ENCODE measurements at regions not wholly inside any gene's neighbourhood (a gene's known extent, or its start where the extent isn't known, plus 50 kb on each side); places are given as distances from the start of the nearest gene placed in this dataset.
A peak's percentile ranks its signal among the peaks of the same experiment; 100 is the strongest.
"Not testable (repeated sequence)": the region's sequence is repeated elsewhere in the genome, so short reads cannot be mapped to it uniquely, and the experiment has no call there.

- no peak for DNase-seq
Observed at GRCh38 chr20:1845163-1845523, 50.1 kb upstream of the SIRPA start.

DNA sequence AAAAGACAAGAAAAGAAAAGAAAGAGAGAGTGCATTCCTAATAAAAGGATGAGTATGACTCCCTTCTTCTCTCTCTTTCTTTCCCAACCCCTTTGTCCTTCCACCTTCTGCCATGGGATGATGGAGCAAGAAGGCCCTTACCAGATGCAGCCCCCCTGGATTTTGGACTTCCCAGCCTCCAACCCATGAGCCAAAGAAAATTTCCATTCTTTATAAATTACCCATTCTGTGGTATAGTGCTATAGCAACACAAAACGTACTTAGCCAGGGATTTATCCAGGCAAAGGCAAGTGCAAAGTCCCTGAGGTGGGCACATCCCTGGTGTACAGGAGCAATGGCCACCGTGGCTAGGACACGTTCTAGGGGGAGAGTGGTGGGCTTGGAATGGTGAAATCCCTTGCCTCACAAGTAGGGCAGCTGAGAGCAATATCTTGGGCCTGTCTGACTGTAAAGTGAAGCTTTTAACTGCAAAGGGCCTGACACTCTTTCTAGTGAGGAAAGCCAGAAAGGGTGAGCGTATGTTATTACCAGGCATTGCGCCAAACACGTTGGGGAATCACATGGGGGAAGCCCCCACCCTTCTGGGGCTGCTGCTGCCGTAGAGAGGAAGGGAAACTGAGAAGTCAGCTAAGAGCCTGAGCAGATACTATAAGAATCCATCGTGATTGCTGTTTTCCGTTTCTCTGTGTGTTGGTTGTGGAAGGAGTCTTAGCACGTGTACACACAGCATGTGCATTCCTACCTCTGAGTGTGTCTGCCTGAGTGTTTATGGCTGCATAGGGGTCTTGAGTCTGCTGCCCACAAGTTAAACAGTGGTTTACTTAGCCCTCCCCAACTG lies 50.7 kb upstream of the SIRPA start:
- peak; percentile 4 for DNase-seq

DNA sequence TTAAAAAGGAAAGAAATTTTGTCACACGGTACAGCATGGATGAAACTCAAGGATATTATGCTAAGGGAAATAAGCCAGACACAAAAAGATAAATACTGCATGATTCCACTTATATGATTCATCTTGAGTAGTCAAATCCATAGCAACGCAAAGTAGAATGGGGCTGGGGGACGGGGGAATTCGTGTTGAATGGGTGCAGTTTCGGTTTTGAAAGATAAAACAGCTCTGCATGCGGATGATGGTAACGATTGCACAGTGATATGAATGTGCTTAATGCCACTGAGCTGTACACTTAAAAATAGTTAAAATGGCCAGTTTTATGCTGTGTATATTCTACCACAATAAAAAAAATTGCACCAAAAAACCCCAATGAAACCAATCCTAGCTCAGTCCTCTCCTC lies 52.9 kb upstream of the SIRPA start:
- no peak for DNase-seq

DNA sequence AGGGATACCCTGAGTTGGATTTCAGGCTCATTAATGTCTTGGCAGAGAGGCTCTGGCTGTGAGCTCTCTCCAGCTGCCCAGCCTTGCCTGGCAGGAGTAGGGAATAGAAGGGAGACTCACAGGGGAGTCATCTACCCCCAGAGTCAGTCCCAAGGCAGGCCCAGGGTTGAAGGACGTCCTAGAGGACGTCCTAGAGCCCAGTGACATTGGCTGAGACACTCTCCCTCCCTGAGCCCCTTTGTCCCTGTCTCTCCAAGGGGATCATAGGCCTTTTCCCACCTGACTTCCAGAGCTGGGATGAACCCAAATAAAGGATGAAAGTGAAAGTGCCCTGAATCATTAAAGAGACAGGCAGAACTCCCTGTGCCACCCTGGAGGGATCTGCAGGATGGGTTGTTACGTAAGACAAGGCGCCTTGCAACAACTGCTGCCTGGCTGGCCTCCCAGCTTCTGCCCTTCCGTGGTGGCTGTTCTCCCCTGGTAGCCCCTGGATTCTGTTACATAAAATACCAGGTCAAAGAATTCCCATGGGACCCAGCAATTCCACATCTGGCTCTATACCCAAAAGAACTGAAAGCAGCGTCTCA lies 53.6 kb upstream of the SIRPA start:
- DNase-seq, result no peak

DNA sequence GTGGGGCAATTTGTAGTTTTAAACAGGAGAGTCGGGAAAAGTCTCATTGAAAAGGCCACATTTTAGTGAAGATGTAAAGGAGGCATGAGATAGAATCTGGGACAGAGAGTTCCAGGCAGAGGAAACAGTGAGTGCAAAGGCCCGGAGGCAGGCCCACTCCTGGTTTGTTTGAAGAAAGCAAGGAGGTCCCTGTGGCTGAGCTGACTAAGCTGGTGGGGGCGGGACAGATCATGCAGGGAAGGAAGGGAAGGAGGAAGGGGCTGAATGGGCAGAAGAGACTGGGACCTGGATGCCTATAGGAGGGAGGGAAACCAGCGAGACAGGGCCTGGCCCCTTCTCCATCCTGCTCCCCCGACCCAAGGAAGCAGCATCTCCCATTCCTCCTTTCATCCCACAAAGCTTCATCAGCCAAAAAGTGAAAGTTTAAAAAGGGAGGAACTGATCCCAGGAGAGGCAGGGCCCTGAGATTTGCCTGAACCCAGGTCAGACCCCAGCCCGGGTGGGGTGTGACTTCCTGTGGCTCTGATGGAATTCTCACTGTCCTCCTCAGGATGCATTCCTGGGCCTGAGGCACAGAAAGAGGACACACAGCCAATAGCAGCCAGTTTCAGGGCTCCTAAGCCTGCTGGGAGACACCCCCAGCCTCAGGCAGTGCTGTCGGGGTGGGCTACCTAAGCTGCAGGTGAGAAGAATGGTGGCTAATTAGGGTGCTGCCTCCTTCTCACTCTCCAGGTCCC lies 54.2 kb upstream of the SIRPA start:
- DNase-seq, result no peak

GRCh38 chr20:1839376-1840317 lies 55.6 kb upstream of the SIRPA start:
- not testable (repeated sequence) for DNase-seq

GRCh38 chr20:1838556-1839279 lies 56.5 kb upstream of the SIRPA start:
- no peak for DNase-seq

DNA sequence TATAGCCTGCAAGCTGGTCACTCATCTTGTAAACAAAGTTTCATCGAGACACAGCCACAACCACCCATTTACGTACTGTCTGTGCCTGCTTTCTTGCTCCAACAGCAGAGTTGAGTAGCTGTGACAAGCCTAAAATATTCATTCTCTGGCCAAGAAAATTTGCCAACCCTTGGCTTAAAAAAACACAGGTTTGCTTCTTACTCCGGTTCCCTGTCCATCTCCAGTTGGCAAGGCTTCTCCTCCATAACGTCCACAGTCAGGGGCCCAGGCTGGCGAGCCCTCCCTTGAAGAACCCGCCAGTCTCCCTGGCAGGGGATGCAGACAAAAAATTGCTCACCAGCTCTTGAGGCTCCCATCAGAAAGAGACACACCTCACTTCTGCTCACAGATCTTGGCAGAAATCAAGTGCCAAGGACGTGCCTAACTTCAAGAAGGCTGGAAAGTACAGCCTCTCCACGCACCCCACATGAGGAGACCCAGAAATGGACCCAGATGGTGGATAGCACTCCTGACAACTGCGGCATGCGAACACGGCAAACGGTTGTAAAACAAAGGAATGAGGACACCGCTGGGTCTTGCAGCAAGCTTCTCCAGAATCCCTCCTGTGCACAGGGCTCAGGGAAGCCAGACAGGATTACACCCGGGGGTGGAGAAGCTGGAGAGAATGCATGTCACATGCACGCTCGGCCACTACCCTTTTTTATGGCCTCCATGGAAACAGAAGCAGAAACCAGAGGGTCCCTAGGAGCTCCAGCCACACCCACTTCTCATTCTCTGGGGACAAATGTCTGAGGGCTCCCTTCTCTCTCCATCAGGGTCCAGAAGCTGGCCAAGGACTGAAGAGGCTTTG lies 59.8 kb upstream of the SIRPA start:
- DNase-seq, result no peak

- no peak for DNase-seq
Observed at GRCh38 chr20:1833728-1834726, 61.2 kb upstream of the SIRPA start.

- no peak for DNase-seq
Observed at GRCh38 chr20:1833216-1833615, 62.0 kb upstream of the SIRPA start.

DNA sequence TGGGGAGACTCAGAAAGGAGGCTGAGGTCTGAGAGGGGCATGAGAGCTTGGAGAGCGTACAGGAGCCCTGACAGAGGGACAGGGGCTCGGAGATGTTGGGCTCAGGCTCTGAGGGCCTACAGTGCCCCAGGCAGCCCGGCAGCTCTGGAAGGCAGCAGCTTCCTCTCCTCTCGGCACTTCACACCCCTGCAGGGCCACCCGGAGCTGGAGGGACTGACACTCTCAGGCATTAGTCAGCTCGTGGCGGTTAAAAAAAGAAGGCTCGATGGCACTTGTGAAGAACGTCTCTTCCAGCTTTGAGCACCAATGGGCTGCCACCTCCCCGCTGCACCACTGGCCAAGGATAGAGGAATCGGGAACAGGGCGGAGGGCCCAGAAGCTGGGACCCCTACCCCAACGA lies 62.6 kb upstream of the SIRPA start:
- no peak for DNase-seq

GRCh38 chr20:1831606-1832005 lies 63.6 kb upstream of the SIRPA start:
- no peak for DNase-seq

DNA sequence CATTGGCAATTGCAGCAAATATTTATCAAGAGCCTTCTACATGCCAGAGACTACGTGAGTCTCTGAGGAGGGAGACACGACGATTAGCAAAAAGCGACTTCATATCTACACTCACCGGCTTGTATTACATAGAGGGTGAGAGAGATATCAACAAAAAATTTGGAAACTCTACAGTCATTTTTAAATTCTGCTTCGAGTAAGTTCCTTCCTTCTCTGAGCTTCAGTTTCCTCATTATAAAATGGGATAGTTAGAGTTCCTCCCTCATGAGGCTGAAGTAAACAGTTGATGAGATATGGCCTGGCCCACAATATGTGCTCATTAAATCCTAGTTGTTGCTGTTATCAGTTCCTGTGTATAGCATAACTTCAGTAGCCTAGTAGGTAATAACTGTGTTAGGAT lies 64.1 kb upstream of the SIRPA start:
- DNase-seq, result no peak

GRCh38 chr20:1830240-1830639 lies 65.0 kb upstream of the SIRPA start:
- no peak for DNase-seq

DNA sequence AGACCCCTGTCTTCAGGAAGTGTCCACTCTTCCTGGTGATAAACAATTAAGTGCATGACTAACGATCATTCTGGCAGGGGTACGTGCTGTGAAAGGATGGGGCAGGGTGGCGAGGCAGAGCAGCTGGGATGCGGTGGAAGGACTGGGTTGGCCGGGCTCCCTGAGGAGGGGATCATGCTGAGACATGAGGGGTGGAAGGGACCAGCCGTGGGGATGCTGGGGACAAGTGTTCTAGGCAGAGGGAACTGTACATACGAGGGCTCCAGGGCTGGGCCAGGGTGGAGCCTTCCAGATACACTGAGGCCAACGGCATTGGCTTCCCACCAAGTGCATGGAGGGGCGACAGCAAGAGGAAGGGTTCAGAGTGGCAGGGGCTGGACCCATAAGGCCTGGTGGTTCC lies 65.7 kb upstream of the SIRPA start:
- no peak for DNase-seq

- DNase-seq, result no peak
Observed at GRCh38 chr20:1828786-1829131, 66.4 kb upstream of the SIRPA start.

- no peak for DNase-seq
Observed at GRCh38 chr20:1827974-1828785, 67.0 kb upstream of the SIRPA start.

GRCh38 chr20:1827510-1827973 lies 67.7 kb upstream of the SIRPA start:
- DNase-seq, result no peak

- DNase-seq, result no peak
Observed at GRCh38 chr20:1825938-1826445, 69.2 kb upstream of the SIRPA start.
